ENCODE measurements at regions not wholly inside any gene's neighbourhood (a gene's known extent, or its start where the extent isn't known, plus 50 kb on each side); places are given as distances from the start of the nearest gene placed in this dataset.

DNA sequence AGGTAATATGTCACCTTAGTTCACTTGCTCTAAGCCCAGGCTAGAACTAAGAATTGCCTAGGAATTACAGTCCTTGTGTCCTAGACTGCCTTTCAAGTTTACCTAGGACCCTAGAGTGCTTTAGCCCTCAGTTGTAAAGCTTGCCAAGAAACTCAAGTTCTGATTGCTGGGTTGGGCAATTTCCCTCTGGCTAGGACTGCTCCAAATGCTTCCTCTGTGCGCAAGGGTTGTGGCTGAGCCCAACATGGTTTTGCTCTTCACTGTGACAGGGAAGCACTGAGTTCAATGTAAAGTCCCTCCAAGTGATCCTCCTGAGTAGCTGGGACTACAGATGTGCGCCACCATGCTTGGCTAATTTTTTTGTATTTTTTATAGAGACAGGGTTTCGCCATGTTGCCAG, 102.3 kb upstream of the NEK7 start:
- Mint-ChIP-seq H3K36me3 (peaks cover 0 to 8% (median 6%) of the 10 kb centered on the region in 3 donors), H3K9me3 (peaks cover 0 to 16% (median 2%) of the 10 kb centered on the region in 9 donors), H3K4me3 (no peak overlapping the region), H3K27ac (no peak overlapping the region), H3K4me1 (peaks cover 0 to 6% (median 3%) of the 10 kb centered on the region in 4 donors), H3K27me3 (no peaks in the 10 kb centered on the region)
- POLR2A ChIA-PET, result no interaction called here
- no peak for DNase-seq
- ATAC-seq, result no peak

DNA sequence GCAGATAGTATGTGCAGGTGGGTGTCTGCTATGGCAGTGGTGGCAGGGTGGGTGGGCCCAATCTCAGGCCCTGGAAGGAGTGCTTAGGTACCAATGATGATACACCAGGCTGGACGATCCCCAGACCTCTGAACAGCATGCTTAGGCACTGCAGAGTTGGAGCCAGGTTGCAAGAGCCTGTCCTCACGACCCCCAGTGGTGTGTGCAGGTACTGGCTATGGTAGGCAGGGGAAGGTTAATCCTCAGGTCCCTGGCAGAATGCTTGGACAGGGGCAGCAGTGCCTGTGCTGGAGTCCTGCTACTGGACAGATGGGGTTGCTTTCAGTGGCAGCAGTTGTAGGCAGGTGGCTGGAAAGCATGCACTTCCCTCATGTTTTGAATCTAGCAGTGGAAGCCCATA, 100.5 kb upstream of the NEK7 start:
- DNase-seq (no peak), ATAC-seq (no peak)
- H3K9me3 Mint-ChIP-seq, result peaks cover 0 to 11% (median 0%) of the 10 kb centered on the region in 9 donors
- H3K4me1 Mint-ChIP-seq, result peaks cover 0 to 6% (median 1%) of the 10 kb centered on the region in 4 donors
- H3K27ac Mint-ChIP-seq, result no peak overlapping the region
- H3K36me3 Mint-ChIP-seq, result peaks cover 0 to 7% (median 0%) of the 10 kb centered on the region in 3 donors
- H3K27me3 Mint-ChIP-seq, result peaks cover 0 to 3% (median 0%) of the 10 kb centered on the region in 5 donors
- POLR2A ChIA-PET, result no interaction called here
- no peak overlapping the region for H3K4me3 Mint-ChIP-seq

DNA sequence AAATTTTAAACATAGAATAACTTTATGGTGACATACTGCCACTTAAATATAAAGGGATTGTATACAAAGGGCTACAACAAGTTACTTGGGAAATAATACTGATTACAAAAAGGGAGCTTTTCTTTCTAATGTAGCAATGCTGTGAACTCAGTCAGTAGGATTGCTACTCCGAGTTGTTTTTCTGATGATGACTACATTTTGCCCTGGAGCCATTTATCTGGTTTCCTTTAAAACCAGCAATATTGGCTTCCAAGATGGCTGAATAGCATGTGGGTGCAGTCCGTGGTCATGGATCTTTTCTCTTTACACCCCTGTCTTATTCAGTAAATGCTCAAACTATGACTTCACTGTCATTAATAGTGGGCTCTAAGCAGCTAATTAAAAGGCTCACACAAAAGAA, 92.6 kb upstream of the NEK7 start:
- no peak overlapping the region for H3K4me3 Mint-ChIP-seq
- H3K27ac Mint-ChIP-seq, result no peak overlapping the region
- POLR2A ChIA-PET, result no interaction called here
- ATAC-seq (no peak), DNase-seq (no peak)
- H3K4me1 Mint-ChIP-seq, result no peaks in the 10 kb centered on the region
- peaks cover 0 to 2% (median 0%) of the 10 kb centered on the region in 9 donors for H3K9me3 Mint-ChIP-seq
- no peaks in the 10 kb centered on the region for H3K36me3 Mint-ChIP-seq
- H3K27me3 Mint-ChIP-seq, result peaks cover 0 to 6% (median 4%) of the 10 kb centered on the region in 5 donors

DNA sequence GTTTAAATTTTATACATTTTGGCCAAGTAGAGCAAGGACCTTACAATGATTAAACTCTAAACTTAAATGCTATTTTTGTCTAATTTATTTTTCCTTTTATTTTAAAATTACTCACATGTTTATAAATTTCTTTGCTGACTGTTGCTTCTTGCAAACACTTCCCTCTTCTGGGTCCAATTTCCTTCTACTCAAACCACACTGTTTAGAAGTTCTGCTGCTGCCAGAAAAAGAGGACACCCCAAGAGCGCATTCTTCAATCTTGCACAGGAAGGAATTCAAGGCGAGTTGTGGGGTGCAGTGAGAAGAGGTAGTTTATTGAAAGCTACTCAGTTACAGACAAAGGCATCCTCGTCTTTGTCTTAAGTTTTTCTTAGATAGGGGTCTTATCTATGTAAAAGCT, 88.5 kb upstream of the NEK7 start:
- ATAC-seq, result no peak
- Mint-ChIP-seq H3K36me3 (no peaks in the 10 kb centered on the region), H3K4me3 (no peak overlapping the region), H3K9me3 (peaks cover 0 to 6% (median 0%) of the 10 kb centered on the region in 9 donors), H3K27me3 (peaks cover 0 to 10% (median 2%) of the 10 kb centered on the region in 5 donors), H3K27ac (no peak overlapping the region), H3K4me1 (no peaks in the 10 kb centered on the region)
- no peak for DNase-seq
- POLR2A ChIA-PET, result no interaction called here

DNA sequence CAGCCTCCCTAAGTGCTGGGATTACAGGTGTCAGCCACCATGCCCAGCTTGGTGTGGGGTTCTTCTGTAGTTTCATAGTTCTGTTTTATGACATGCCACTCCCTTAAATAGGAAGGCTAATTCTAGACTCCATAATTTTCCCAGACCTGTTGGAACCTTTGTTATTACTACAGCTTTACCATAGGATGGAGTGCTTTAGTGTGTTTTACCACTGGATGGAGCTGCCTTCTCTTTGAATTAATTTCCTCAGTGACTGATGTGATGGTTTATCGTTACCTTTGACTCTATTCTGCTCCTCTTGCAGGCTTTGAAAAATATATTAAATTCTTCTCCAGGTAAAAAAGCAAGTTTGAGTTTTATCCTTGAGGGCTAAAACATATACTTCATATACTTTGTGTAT, 84.6 kb upstream of the NEK7 start:
- no peak overlapping the region for H3K27ac Mint-ChIP-seq
- no peak overlapping the region for H3K4me3 Mint-ChIP-seq
- POLR2A ChIA-PET, result no interaction called here
- peaks cover 0 to 16% (median 4%) of the 10 kb centered on the region in 5 donors for H3K27me3 Mint-ChIP-seq
- no peaks in the 10 kb centered on the region for H3K4me1 Mint-ChIP-seq
- DNase-seq (no peak), ATAC-seq (no peak)
- H3K36me3 Mint-ChIP-seq, result no peaks in the 10 kb centered on the region
- H3K9me3 Mint-ChIP-seq, result peaks cover 0 to 6% (median 0%) of the 10 kb centered on the region in 9 donors

DNA sequence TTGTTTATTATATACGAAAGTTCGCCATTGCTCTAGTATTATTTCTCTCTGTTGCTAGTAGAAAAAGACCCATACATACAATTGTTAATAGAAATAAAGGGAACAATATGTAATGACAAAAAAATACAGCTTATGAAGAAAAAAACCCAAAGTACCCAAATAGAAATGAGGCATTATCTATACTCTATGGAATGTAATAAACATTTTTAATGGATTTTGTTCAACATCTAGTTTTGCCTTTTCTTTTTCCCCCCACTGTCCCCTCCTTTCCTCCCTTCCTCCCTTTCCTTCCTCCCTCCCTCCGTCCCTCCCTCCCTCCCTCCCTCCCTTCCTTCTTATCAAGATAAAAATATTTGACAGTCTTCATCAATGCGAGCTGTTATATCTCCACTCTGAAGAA, 81.5 kb upstream of the NEK7 start:
- H3K36me3 Mint-ChIP-seq, result peaks cover 0 to 4% (median 0%) of the 10 kb centered on the region in 3 donors
- H3K4me3 Mint-ChIP-seq, result no peak overlapping the region
- ATAC-seq (no peak), DNase-seq (no peak)
- no peaks in the 10 kb centered on the region for H3K4me1 Mint-ChIP-seq
- POLR2A ChIA-PET, result no interaction called here
- peaks cover 0 to 10% (median 4%) of the 10 kb centered on the region in 9 donors for H3K9me3 Mint-ChIP-seq
- peaks cover 0 to 14% (median 8%) of the 10 kb centered on the region in 5 donors for H3K27me3 Mint-ChIP-seq
- H3K27ac Mint-ChIP-seq, result no peak overlapping the region

DNA sequence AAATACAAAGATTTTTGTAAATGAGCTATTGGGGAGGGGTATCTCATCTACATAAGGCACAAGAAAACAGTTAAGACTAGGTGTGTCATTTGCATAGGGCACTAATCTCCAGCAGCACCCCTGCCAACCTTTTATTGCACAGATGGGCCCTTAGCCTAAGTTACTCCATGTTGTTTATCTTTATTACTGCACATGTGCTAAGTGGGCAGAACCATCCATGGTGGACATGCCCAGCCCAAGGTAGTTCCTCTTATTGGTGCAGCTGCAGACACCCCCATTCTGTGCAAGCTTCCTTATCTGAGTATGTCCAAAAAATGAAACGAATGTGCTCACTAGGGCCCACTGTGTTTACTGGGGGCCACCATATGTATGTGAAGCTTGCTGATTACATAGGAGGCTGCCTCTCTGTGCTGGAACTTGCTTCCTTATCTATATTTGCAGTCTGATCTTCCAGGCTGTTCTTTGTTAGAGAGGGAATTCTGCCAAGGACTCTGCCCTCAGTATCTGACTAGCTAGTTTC, 77.3 kb upstream of the NEK7 start:
- H3K27ac Mint-ChIP-seq, result no peak overlapping the region
- no peak for ATAC-seq

DNA sequence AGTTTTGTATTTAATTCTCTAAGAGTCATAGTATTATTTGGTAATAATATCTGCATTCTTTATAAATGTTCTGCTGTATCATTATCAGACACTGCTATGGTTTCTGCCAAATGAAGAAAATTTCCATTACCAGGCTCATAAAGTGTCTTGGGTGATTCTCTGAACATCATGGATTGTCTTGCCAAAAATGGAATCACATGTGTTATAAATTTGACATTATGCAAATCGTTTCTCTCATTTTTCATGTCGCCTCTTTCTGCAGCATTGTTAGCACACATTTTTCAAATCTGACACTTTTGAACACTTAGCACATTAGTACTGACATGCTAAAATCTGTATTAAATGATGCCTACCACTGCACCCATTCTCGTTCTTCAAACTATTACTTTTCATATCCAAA, 74.2 kb upstream of the NEK7 start:
- Mint-ChIP-seq H3K9me3 (peaks cover 0 to 9% (median 3%) of the 10 kb centered on the region in 9 donors), H3K4me1 (no peaks in the 10 kb centered on the region), H3K4me3 (no peak overlapping the region), H3K27ac (no peak overlapping the region), H3K27me3 (peaks cover 0 to 7% (median 1%) of the 10 kb centered on the region in 5 donors), H3K36me3 (peaks cover 0 to 4% (median 0%) of the 10 kb centered on the region in 3 donors)
- ATAC-seq, result no peak
- no peak for DNase-seq
- POLR2A ChIA-PET, result no interaction called here

More for the DNA sequence above, 77.3 kb upstream of the NEK7 start:
- H3K27me3 Mint-ChIP-seq, result peaks cover 0 to 7% (median 4%) of the 10 kb centered on the region in 5 donors
- peaks cover 0 to 4% (median 0%) of the 10 kb centered on the region in 3 donors for H3K36me3 Mint-ChIP-seq
- peaks cover 0 to 9% (median 4%) of the 10 kb centered on the region in 9 donors for H3K9me3 Mint-ChIP-seq
- POLR2A ChIA-PET, result no interaction called here
- H3K4me3 Mint-ChIP-seq, result no peak overlapping the region
- H3K4me1 Mint-ChIP-seq, result no peaks in the 10 kb centered on the region
- DNase-seq, result peak in 1 of 10 donors; percentile 57

DNA sequence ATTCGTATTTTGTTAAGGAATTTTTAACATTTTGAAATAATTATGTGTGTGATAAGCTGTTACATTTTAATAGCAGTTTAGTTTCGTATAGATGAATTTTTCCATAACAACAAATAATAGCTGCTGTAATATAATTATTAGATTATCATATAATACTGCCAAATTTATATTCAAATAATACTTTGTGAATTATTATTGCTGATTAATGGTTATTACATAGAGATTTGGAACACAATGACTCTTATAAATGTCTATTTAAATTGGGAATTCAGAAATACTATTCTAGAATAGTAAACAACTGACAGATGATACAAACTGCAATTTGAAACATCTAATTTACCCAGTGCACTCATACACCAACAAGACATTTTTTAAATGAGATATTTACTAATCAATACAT, 73.2 kb upstream of the NEK7 start:
- POLR2A ChIA-PET, result no interaction called here
- H3K4me3 Mint-ChIP-seq, result no peak overlapping the region
- peaks cover 0 to 2% (median 0%) of the 10 kb centered on the region in 3 donors for H3K36me3 Mint-ChIP-seq
- H3K27ac Mint-ChIP-seq, result no peak overlapping the region
- peaks cover 0 to 4% (median 1%) of the 10 kb centered on the region in 4 donors for H3K4me1 Mint-ChIP-seq
- peaks cover 0 to 6% (median 1%) of the 10 kb centered on the region in 9 donors for H3K9me3 Mint-ChIP-seq
- ATAC-seq (no peak), DNase-seq (no peak)
- H3K27me3 Mint-ChIP-seq, result peaks cover 0 to 5% (median 2%) of the 10 kb centered on the region in 5 donors

DNA sequence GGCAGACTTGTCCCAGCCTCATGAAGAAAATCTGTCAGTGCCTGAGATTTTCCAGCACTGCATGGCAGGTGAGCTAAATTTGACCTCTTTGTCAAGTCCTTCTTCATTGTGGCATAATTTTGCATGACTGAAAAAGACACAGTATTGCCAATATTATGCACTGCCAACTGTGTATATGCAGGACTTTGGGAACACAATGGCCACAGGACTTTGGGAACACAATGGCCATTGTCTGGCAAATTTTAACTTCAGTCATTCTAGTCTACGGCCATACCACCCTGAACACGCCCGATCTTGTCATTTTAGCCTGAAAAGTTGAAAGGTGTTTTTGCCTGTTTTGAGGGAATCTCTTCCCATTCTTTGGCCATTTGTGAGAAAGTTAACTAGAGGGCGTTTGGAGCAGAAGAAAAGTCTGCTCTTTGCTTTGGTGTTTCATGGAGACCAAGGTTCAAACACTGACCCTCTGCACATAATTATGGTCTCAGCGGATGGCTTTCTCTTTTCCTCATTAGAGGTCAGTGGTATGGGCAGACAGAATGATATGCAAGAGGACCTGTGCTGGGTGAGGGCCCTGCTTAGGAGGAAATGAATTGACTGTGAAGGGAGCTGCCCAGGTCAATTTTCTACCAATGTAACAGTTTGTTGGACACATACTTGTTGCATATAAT, 72.4 kb upstream of the NEK7 start:
- ATAC-seq, result no peak
- H3K9me3 Mint-ChIP-seq, result no peaks in the 10 kb centered on the region
- POLR2A ChIA-PET, result no interaction called here
- H3K27me3 Mint-ChIP-seq, result peaks cover 0 to 4% (median 2%) of the 10 kb centered on the region in 5 donors
- peaks cover 0 to 6% (median 2%) of the 10 kb centered on the region in 4 donors for H3K4me1 Mint-ChIP-seq
- no peaks in the 10 kb centered on the region for H3K36me3 Mint-ChIP-seq
- no peak overlapping the region for H3K27ac Mint-ChIP-seq
- no peak overlapping the region for H3K4me3 Mint-ChIP-seq
- no peak for DNase-seq

DNA sequence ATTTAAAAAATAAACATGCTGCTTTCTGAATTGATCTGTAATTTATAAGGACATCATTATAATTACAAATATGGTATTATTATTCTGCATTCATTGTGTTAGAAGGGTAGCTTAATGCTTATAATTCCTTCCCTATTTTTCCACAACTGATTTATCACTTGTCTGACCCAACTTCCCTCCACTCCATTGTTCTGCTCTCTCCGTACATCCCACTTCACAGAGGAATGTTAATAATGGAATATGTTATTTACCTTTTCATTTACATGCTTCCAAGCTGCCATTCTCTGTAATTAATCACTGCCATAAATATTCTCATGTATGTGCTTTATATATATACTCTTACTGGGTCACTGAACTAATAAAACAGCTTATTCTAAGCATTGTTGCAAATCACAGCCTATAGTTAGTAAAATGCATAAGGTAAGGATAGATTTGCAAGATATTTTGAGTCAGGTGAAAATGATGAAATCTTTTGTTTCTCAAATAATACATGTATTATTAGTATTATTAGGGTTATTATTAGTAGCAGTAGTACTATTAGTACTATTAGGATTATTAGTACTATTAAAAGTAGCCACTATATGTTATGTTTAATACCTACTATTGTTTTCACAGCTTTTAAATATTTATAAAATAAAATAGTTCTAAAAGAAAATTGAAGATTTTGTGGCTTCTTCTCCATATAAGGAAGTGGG, 70.6 kb upstream of the NEK7 start:
- no peak overlapping the region for H3K4me3 Mint-ChIP-seq
- H3K9me3 Mint-ChIP-seq, result no peaks in the 10 kb centered on the region
- peaks cover 0 to 4% (median 0%) of the 10 kb centered on the region in 5 donors for H3K27me3 Mint-ChIP-seq
- DNase-seq, result no peak
- H3K4me1 Mint-ChIP-seq, result peaks cover 0 to 6% (median 2%) of the 10 kb centered on the region in 4 donors
- no peak for ATAC-seq
- POLR2A ChIA-PET, result no interaction called here
- no peak overlapping the region for H3K27ac Mint-ChIP-seq
- no peaks in the 10 kb centered on the region for H3K36me3 Mint-ChIP-seq

DNA sequence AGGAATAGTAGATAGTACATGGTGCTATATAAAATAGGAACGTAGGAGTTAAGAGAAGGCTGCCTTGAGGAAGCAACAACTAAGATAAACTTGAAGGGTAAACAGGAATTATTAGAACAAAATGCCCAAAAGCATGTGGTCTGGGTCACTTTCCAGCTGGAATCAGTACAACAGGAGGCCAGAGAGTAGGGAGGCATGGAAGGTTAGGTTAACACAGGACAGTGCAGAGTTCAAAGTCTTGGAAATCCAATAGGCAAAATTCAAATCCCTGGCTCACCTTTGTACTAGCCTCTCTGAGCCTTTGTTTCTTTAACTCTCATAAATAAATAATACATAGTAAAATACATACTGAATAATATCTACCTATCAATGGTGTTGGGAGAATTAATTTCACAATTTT, 69.0 kb upstream of the NEK7 start:
- DNase-seq, result no peak
- H3K27me3 Mint-ChIP-seq, result peaks cover 0 to 4% (median 0%) of the 10 kb centered on the region in 5 donors
- H3K36me3 Mint-ChIP-seq, result no peaks in the 10 kb centered on the region
- no peak for ATAC-seq
- POLR2A ChIA-PET, result no interaction called here
- no peaks in the 10 kb centered on the region for H3K9me3 Mint-ChIP-seq
- H3K27ac Mint-ChIP-seq, result no peak overlapping the region
- H3K4me1 Mint-ChIP-seq, result peaks cover 0 to 6% (median 2%) of the 10 kb centered on the region in 4 donors
- no peak overlapping the region for H3K4me3 Mint-ChIP-seq

DNA sequence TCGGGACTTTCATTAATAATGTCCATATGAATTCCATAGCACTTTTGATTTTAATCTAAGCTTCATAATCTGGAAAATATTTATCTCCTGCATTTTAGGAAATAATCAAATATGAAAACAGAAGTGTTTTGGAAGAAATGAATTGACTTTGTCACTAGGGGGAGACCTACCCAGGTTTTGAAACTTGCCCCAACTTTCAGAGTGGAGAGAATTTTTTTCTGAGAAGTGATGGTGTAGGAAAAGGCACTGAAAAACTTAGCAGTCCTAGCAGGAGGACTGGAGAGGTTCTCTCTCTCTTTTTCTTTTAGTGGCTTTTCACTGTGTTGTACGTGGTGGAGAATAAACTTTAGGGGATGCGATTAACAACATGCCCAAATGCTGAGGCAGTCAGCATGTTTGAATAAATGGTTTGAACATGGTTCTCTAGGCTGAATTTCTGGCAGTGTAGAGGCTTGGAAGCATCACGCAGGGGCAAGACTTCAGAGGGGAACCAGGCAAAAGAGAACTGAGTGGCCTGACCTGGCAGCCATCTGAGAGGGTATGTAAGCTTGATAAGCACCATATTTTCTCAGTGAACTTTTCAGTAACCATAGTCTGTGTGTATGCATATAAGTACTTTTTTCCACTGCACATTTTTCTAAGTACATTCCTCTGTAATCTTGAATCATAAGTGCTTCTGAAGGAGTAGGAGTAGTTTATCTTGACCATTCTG, 68.3 kb upstream of the NEK7 start:
- H3K27ac Mint-ChIP-seq, result no peak overlapping the region
- peak in 4 of 10 donors; percentile 7 to 51 (median 46) for DNase-seq
- H3K36me3 Mint-ChIP-seq, result no peaks in the 10 kb centered on the region
- ATAC-seq, result peak in 1 of 2 donors; percentile 44
- POLR2A ChIA-PET, result no interaction called here
- peaks cover 0 to 6% (median 2%) of the 10 kb centered on the region in 4 donors for H3K4me1 Mint-ChIP-seq
- H3K27me3 Mint-ChIP-seq, result peaks cover 0 to 4% (median 0%) of the 10 kb centered on the region in 5 donors
- no peaks in the 10 kb centered on the region for H3K9me3 Mint-ChIP-seq
- H3K4me3 Mint-ChIP-seq, result no peak overlapping the region

Data from naive thymus-derived CD8-positive, alpha-beta T cell (primary cell).